ENCODE measurements at regions not wholly inside any gene's neighbourhood (a gene's known extent, or its start where the extent isn't known, plus 50 kb on each side); places are given as distances from the start of the nearest gene placed in this dataset.

- no peak for DNase-seq
These were observed 258.3 kb upstream of the MOCS1 start for GRCh38 chr6:40192516-40192915.

DNA sequence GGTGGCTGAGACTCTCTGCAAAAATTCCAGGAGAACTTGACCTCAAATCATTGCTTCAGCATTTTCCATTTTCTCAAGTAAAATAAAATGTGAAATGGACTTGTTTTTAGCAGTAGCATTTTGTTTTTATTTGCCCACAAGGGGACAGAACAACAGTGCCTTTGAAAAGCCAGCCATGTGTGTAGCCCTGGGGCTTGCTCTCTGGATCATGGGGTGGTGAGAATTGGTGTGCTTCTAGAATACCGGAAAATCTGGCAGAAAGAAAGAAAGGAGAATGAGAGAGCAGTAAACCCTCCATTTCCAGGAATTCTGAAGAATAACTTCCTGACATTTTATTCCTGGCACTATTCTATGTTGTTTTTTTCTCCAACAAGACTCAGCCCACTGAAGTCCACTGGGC, 254.7 kb upstream of the MOCS1 start:
- no peak for DNase-seq

DNA sequence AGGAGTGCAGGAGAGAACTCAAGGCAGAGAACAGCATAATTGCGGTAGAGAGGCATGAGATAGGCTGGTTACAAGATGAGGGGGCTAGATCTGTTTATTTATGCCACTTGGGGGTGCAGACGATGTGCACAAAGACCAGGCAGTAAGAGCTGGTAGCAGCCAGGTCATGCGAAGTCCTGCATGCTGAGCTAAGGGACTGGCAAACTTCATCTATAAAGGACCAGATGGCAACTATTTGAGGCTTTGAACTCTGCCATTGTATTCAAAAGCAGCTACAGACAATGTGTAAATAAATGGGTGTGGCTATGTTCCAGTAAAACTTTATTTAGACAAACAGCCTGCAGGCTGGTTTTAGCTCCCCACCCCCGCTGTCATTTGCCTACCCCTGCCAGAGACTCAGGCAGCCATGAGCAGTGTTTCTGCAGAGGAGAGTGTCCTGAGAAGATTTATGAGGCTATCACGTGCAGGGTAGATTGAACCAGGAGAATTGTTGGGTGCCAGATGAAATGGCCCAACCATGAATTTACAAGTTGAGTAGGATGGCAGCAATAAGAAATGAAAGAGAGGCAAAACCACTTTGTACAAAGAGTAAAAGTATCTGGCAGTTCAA, 253.4 kb upstream of the MOCS1 start:
- no peak for DNase-seq

DNA sequence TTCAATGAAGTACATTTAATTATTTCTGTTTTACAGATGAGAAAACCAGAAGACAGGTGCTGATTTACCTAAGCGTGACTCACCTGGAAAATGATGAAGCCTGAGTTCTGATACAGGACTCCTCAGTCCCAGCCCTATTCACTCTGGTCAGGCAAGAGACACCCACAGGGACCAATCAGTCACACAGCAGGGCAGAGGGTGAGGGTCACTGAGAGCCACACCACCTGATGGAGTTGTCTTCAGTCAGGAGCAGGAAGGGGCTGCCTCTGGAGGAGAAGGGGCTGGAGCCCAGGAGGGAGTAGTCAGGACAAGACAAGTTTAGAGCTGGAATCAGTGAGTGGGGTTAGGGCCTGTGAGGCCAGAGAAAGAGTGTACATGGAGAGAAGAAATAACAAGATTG, 251.2 kb upstream of the MOCS1 start:
- DNase-seq: no peak

GRCh38 chr6:40183902-40184301, 249.6 kb upstream of the MOCS1 start:
- no peak for DNase-seq

GRCh38 chr6:40181367-40181766, 247.1 kb upstream of the MOCS1 start:
- no peak for DNase-seq

GRCh38 chr6:40180271-40180670, 246.0 kb upstream of the MOCS1 start:
- no peak for DNase-seq

DNA sequence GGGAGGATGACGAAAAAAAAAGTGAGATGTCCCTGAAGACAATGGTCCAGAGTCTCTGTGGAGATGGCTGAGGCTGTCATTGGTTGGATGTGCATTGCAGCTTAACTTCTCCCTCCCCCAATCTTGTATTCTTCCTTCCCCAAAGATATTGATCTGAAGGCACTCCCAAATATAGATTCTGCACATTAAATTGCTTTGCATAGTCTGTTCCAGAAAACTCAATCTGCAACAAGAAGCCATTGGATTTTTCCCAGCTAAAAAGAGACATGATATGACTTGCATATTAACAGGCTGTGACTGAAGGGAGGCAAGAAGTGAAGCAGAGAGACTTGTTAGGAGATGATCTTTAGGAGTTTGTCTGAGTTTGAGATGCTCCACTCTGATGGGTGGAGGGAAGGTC, 245.2 kb upstream of the MOCS1 start:
- no peak for DNase-seq

GRCh38 chr6:40177598-40177997, 243.3 kb upstream of the MOCS1 start:
- DNase-seq: no peak

- DNase-seq: no peak
These were observed 241.9 kb upstream of the MOCS1 start for GRCh38 chr6:40176152-40176551.

DNA sequence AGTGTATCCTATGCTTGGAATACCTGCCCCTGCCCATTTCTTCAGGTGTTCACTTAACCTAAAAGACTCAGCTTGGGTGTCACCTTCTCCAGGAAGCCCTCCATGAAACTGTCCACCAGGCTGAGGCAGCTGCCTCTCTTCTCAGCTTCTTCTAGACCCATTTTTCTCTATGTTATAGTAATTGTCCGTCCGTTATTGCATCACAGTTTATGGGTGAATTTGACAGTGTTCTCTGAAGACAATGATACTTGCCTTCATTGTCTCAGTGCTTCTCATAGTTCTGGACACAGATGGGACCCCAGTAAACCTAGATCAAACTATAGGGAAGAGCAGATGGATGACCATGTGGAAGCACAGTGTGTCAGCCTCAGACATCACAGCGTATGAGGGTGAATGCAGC, 238.0 kb upstream of the MOCS1 start:
- no peak for DNase-seq

- no peak for DNase-seq
These were observed 237.1 kb upstream of the MOCS1 start for GRCh38 chr6:40171343-40171742.

GRCh38 chr6:40170856-40171255, 236.6 kb upstream of the MOCS1 start:
- no peak for DNase-seq

DNA sequence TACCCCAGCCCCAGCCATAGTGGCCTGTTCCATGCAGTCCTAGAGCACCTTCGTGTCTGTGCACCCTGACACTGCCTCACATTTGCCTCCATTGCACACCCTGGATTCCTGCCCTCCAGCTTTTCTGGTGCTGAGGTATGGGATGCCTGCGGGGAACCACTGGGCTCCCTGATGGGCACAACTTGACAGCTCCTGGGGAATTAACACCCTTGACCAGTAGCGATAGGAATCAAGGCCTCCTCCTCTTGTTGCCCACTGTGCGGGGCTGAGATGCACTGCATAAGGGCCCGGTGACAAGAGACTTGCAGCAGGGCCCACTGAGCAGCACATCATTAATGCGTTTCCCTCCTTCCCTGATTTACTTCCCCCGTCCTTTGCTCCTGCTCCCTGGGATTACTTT, 235.6 kb upstream of the MOCS1 start:
- DNase-seq: no peak

GRCh38 chr6:40166963-40167362, 232.7 kb upstream of the MOCS1 start:
- DNase-seq: no peak

DNA sequence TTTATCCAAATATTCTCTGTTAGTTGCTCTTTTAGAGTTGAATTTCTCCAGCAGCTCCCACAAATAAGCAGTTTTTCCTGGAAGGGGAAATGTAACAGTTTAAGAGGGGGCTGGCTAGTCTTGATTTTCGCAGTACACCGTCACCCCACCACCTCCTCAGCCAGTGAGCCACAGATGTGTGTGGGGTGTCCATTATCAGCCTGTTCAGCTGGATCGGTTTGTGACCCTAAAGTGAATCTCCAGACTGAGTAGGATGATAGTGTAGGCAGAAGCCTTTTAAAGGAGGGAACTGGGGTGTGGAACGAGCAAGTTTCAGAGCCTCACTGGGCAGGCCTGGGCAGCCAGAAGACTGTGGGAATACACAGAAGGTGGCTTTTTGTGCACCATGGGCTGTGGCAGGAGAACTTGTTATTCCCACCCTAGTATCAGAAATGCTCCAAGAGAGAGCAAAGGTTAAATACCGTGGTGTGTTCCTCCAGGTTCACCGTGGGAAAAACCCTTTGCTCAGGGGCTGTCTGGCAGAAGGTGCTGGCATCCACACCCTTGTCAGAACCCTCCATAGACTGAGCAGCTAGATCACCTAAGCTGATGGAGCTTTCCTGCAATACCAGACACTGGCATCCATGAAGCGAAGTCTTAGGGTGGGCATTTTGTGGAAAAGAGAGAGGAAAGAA, 230.9 kb upstream of the MOCS1 start:
- no peak for DNase-seq

- DNase-seq: no peak
These were observed 230.1 kb upstream of the MOCS1 start for GRCh38 chr6:40164345-40164755.

GRCh38 chr6:40163924-40164323, 229.7 kb upstream of the MOCS1 start:
- no peak for DNase-seq

- DNase-seq: no peak
These were observed 227.8 kb upstream of the MOCS1 start for GRCh38 chr6:40162074-40162473.

GRCh38 chr6:40160826-40161225, 226.6 kb upstream of the MOCS1 start:
- DNase-seq: no peak

DNA sequence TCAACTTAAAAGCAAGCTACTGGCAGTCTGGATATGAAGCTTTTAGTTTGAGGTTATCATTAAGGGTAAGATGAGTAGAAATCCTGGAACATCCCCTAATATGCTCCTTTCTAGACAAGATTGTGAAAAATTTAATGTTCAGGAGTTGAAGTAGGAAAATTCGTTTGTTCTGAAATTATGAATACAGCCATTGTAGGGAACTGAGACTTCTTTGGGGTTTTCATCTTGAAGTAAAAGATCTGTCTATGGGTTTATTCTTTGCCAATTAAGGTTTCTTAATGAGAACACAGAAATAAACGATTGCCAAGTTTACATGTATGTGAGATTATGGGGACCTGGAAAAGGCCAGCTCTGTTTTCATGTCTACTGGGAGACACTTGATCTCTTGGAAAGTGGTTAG, 225.6 kb upstream of the MOCS1 start:
- DNase-seq: no peak

- no peak for DNase-seq
These were observed 218.6 kb upstream of the MOCS1 start for GRCh38 chr6:40152701-40153436.

GRCh38 chr6:40152196-40152595, 217.9 kb upstream of the MOCS1 start:
- no peak for DNase-seq

- DNase-seq: no peak
These were observed 214.8 kb upstream of the MOCS1 start for GRCh38 chr6:40148882-40149573.

Data from stimulated activated CD4-positive, alpha-beta T cell treated with anti-CD3 and anti-CD28 coated beads, Interleukin-15, amount 100 ng/mL, for 24 hours (primary cell).